Daoy (cell line): ENCODE measurements at regions not wholly inside any gene's neighbourhood (a gene's known extent, or its start where the extent isn't known, plus 50 kb on each side); places are given as distances from the start of the nearest gene placed in this dataset.

ENCODE experiments used
- DNase-seq: peaks from one replicate; pipeline ENCODE4 v3.0.0-alpha.2; 2015; ENCODE audit warnings: low read depth

GRCh38 chr14:58783792-58784511 lies 146.2 kb downstream of the DACT1 start:
- DNase-seq: no peak

- DNase-seq: no peak
Measured at GRCh38 chr14:58784931-58785330, 147.2 kb downstream of the DACT1 start.

GRCh38 chr14:58785701-58786100 lies 147.9 kb downstream of the DACT1 start:
- no peak for DNase-seq

- no peak for DNase-seq
Measured at GRCh38 chr14:58787592-58787991, 149.8 kb downstream of the DACT1 start.

- DNase-seq: no peak
Measured at GRCh38 chr14:58788655-58789503, 151.1 kb downstream of the DACT1 start.

GRCh38 chr14:58789736-58790135 lies 152.0 kb downstream of the DACT1 start:
- no peak for DNase-seq

GRCh38 chr14:58792416-58792815 lies 154.7 kb downstream of the DACT1 start:
- DNase-seq: no peak

GRCh38 chr14:58793131-58793740 lies 155.5 kb downstream of the DACT1 start:
- DNase-seq: no peak

- no peak for DNase-seq
Measured at GRCh38 chr14:58794993-58795762, 157.4 kb downstream of the DACT1 start.

GRCh38 chr14:58796242-58797009 lies 158.7 kb downstream of the DACT1 start:
- no peak for DNase-seq

- DNase-seq: no peak
Measured at GRCh38 chr14:58797010-58797429, 159.3 kb downstream of the DACT1 start.

GRCh38 chr14:58798173-58798572 lies 160.4 kb downstream of the DACT1 start:
- no peak for DNase-seq

GRCh38 chr14:58801086-58801485 lies 163.3 kb downstream of the DACT1 start:
- DNase-seq: no peak

GRCh38 chr14:58805057-58805456 lies 167.3 kb downstream of the DACT1 start:
- no peak for DNase-seq

GRCh38 chr14:58805605-58806409 lies 168.0 kb downstream of the DACT1 start:
- peak; percentile 74 for DNase-seq

GRCh38 chr14:58807191-58807590 lies 169.4 kb downstream of the DACT1 start:
- no peak for DNase-seq

- DNase-seq: peak; percentile 31
Measured at GRCh38 chr14:58808828-58809227, 171.1 kb downstream of the DACT1 start.

GRCh38 chr14:58809520-58809919 lies 171.8 kb downstream of the DACT1 start:
- no peak for DNase-seq

GRCh38 chr14:58812050-58812910 lies 174.5 kb downstream of the DACT1 start:
- no peak for DNase-seq
